GM19023 (cell line): ENCODE measurements at regions not wholly inside any gene's neighbourhood (a gene's known extent, or its start where the extent isn't known, plus 50 kb on each side); places are given as distances from the start of the nearest gene placed in this dataset.
"Not testable (repeated sequence)": the region's sequence is repeated elsewhere in the genome, so short reads cannot be mapped to it uniquely, and the experiment has no call there.

Source experiments
- ATAC-seq: cut with Tn5 transposase; IDR thresholded peaks from one replicate; pipeline ENCODE4 v1.9.1; 2021; ENCODE audit warnings: mild to moderate bottlenecking, moderate library complexity; ENCODE audit not compliant: unreplicated experiment

DNA sequence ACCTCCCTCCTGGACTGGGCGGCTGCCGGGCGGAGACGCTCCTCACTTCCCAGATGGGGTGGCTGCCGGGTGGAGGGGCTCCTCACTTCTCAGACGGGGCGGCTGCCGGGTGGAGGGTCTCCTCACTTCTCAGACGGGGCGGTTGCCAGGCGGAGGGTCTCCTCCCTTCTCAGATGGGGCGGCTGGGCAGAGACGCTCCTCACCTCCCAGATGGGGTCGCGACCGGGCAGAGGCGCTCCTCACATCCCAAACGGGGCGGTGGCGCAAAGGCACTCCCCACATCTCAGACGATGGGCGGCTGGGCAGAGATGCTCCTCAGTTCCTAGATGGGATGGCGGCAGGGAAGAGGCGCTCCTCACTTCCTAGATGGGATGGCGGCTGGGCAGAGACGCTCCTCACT is 305.5 kb downstream of the SLITRK5 start:
- ATAC-seq, result not testable (repeated sequence)

DNA sequence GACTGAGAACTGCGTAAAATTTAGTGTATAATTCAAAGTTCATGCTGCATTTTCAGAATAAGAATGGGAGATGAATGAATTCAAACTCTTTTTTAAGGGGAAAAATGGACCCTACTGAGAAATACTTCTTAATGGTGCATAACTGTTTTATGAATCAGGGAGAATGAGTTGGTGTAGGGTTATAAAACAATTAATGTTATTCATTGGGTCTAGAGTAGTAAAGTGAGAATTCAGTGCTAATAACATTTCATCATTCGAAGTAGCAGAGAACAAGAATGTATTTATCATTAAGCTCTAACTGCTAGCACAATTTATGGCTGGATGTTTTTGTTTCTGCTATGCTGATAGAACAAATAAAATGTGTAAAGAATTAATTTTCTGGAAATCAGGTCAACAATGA is 310.2 kb downstream of the SLITRK5 start:
- no peak for ATAC-seq

GRCh38 chr13:87982400-87982799 is 311.2 kb downstream of the SLITRK5 start:
- no peak for ATAC-seq

DNA sequence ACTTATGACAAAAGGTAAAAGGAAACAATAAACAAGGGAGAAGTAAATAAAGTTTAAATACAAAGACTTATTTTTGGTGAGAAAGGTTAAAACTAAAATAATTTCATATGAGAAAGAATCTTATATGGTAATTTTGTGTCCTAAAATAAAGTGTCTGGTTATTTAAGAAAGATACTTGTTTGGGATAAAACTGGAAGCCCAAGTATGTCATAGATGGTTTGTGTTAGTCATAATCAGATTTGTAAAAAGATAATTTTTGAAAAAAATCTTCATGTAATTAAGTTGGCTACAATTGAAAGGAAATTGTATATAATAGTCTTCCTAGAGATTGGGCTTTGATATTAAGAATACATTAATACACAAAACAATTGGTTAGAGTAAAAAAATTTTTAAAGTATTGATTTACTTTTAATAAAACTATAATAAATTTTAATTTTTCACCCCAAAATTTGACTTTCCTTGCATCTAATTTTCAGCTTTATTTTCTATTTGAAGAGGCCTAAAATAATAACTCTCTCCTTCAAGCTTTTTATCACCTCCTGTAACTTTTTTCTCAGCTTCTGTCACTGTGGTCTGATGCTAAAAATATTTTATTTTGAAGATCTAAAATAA is 315.6 kb downstream of the SLITRK5 start:
- ATAC-seq, result no peak

DNA sequence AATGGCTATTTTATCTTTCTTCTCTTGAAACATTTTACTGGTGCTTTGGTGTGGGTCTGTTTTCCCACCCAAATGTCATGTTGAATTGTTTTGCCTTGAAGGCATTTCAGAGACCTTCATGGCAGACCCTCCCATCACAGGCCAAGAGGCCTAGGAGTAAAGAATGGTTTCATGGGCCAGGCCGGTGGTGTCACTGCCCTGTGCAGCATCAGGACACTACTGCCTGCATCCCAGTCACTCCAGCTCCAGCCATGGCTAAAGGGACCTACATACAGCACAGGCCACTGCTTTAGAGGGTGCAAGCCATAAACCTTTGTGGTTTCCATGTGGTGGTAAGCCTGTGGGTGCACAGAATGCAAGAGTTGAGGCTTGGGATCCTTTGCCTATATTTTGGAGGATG is 326.9 kb downstream of the SLITRK5 start:
- no peak for ATAC-seq

- no peak for ATAC-seq
Measured at GRCh38 chr13:87999240-87999700, 328.1 kb downstream of the SLITRK5 start.

DNA sequence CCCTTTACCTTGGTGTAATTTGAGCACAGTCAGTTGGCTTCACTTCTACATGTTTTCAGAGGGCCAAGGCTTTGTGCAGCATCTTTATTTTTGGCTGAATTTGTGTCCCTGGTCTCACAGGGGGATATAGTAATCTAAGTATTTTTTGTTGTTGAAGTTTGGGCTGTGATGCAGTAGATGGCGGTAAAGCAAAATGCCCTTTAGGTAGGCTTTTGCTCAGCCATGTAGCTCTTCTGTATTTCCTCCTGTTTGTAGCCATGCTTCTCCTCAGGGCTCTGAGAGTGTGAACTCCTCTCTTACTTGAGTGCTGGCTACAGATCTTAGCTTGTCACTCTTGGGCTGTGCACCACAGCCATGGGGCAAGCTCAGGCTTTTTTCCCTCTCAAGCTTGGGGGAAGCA is 328.6 kb downstream of the SLITRK5 start:
- no peak for ATAC-seq

- ATAC-seq, result no peak
Measured at GRCh38 chr13:88000239-88000638, 329.1 kb downstream of the SLITRK5 start.

GRCh38 chr13:88000787-88001186 is 329.6 kb downstream of the SLITRK5 start:
- no peak for ATAC-seq

DNA sequence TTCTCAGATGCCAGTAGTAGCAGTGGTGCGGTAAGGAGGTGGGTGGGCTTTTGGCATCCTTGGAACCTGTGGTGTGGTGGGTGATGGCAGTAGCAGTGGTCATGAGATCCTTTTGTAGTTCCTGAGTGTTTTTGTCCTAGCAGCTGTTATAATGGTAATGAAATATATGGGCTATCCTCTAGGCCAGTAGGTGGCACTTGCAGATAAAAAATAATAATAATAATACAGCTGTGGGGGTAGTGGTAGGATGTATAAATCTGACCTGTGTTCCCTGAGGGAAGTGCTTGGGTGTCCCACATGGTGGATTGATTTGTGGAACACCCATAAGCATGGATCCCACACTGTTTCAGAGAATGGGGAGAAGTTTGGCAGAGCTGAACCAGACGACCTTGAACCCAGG is 334.0 kb downstream of the SLITRK5 start:
- no peak for ATAC-seq

GRCh38 chr13:88014527-88014926 is 343.4 kb downstream of the SLITRK5 start:
- no peak for ATAC-seq

GRCh38 chr13:88022431-88023208 is 351.4 kb downstream of the SLITRK5 start:
- no peak for ATAC-seq

GRCh38 chr13:88026241-88026640 is 355.1 kb downstream of the SLITRK5 start:
- ATAC-seq, result no peak

- ATAC-seq, result no peak
Measured at GRCh38 chr13:88031980-88032559, 360.9 kb downstream of the SLITRK5 start.

- ATAC-seq, result not testable (repeated sequence)
Measured at GRCh38 chr13:88036205-88036604, 365.0 kb downstream of the SLITRK5 start.

GRCh38 chr13:88042489-88042888 is 371.3 kb downstream of the SLITRK5 start:
- no peak for ATAC-seq

- ATAC-seq, result no peak
Measured at GRCh38 chr13:88051746-88052482, 380.7 kb downstream of the SLITRK5 start.

DNA sequence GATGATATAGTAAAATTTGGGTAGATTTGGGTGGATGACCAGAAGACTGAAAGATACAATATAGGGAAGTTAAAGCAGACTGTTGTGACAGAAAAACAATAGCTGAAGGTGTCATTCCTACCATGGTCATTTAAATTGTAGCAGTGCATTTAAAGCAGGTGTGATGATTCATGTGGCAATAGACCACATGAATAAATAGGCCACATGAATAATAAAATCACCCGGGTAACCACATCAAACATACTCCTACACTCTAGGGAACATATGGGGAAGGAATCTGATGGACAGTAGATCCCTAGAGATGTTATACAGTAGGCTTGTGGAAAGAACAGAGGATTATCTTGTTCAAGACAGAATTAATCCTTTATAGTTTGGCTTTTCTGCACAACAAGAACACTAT is 392.6 kb downstream of the SLITRK5 start:
- no peak for ATAC-seq

GRCh38 chr13:88066847-88067246 is 395.7 kb downstream of the SLITRK5 start:
- no peak for ATAC-seq

- ATAC-seq, result no peak
Measured at GRCh38 chr13:88068316-88068715, 397.1 kb downstream of the SLITRK5 start.

DNA sequence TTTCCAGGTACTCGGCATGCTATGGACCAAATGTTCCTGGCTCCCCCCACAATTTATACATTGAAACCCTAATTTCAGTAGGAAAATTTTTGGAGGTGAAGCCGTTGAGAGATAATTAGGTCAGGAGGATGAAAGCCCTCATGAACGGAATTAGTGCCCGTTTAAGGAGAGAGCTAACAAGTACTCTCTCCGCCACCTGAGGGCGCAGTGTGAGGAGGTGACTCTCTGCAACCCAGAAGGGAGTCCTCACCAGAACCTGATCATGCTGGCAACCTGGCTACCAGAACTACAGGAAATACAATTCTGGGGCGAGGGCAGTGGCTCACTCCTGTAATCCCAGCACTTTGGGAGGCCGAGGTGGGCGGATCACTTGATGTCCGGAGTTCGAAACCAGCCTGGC is 397.8 kb downstream of the SLITRK5 start:
- ATAC-seq, result no peak
